Coronary artery (tissue), 2 donors: ENCODE measurements at regions not wholly inside any gene's neighbourhood (a gene's known extent, or its start where the extent isn't known, plus 50 kb on each side); places are given as distances from the start of the nearest gene placed in this dataset.

ENCODE experiments used
- DNase-seq: peaks from one replicate; pipeline ENCODE4 v3.0.0-alpha.2; 2017; ENCODE audit warnings: low spot score
- H3K27ac ChIP-seq, 2 donors: fragments of 200-600 bp; sonication (generic); one replicate each; pipeline ENCODE4 v1.5.1; 2016 to 2019
- H3K4me3 ChIP-seq: fragments of 200-600 bp; sonication (generic); 2 replicates; pipeline ENCODE4 v1.5.1; 2016; ENCODE audit warnings: mild to moderate bottlenecking, moderate library complexity
- TF ChIP-seq, protein P1 (sequence below): fragments of 200-600 bp; sonication (generic); IDR thresholded peaks from one replicate; pipeline ENCODE4 v1.5.1; 2019; ENCODE audit warnings: antibody characterized with exemption

GRCh38 chr5:135237748-135238103 lies 161.3 kb downstream of the MACROH2A1 start:
- TF ChIP-seq, protein P1, sequence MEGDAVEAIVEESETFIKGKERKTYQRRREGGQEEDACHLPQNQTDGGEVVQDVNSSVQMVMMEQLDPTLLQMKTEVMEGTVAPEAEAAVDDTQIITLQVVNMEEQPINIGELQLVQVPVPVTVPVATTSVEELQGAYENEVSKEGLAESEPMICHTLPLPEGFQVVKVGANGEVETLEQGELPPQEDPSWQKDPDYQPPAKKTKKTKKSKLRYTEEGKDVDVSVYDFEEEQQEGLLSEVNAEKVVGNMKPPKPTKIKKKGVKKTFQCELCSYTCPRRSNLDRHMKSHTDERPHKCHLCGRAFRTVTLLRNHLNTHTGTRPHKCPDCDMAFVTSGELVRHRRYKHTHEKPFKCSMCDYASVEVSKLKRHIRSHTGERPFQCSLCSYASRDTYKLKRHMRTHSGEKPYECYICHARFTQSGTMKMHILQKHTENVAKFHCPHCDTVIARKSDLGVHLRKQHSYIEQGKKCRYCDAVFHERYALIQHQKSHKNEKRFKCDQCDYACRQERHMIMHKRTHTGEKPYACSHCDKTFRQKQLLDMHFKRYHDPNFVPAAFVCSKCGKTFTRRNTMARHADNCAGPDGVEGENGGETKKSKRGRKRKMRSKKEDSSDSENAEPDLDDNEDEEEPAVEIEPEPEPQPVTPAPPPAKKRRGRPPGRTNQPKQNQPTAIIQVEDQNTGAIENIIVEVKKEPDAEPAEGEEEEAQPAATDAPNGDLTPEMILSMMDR: no peak
- Histone ChIP-seq H3K4me3 (no peak overlapping the region), H3K27ac (no peak overlapping the region)
- DNase-seq: no peak

DNA sequence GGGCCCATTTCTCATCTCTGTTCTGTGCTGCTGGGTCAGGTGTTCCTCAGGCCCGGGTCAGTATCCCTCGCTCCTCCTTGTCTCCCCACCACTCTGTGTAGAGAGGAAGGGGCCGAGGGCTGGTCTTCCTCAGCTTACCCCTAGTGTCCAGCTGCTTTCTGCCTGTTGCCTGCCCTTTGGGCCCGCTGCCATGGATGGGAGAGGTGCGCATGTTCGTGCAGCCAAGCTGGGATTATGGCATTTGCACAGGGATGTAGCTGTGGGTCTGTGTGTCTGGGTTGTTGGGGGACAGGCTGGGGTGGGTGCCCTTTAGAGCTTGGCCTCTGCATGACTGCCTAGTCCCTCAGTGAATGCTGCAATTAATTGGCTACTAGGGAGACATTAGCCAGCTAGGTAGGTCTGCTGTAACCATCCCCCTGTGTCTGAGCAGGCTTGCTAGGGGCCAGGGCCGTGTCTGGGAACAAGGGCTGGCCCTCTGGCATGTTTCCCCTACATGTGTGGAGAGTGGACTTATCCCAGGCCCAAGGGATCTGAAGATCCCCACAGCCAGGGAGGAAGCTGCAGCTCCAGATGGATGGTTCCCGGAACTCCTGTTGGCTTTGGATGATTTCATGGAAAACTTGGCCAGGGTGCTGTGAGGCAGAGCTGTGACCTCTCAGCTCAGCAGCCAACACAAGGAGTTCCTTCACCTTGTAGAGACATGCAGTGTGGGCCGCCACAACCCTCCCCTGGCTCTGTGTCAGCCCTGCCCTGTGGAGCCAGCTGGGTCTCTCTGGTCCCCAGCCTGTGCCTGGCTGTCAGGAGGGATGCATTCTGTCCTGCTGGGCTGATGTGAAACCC lies 161.9 kb downstream of the MACROH2A1 start:
- peak; percentile 67 for DNase-seq
- Histone ChIP-seq H3K4me3 (no peak overlapping the region), H3K27ac (no peak overlapping the region)
- TF ChIP-seq, protein P1: no peak

DNA sequence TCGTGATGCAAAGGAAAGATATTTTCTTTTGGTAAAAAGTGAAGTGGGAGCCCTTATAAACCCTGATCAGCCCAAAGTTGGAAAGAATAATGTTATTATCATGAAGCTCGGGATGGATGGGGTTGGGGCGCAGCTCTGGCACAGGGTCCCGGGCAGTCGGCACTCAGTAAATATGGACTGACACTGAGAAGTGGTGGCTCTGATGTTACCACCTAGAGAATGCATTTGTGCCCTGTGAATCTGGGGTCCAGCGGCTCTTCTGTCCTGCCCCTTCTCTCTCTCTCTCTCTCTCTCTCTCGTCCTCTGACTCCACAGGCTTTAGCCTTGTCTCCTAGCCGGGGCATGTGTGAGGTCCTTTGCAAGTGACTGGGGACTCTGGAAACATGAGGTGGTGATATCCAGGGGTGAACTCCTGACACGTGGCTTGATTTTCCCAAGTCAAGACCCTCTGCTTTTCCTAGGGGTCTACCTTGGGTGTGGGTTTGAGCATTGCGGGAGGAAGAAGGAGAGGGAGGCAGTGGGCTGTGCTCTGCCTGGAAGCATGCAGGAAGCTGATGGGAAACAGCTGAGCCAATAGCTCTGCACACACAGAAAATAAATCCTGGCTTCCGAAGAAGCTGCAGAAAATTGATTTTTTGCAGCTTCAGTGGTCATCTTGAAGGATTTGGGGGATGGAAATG lies 162.7 kb downstream of the MACROH2A1 start:
- Histone ChIP-seq H3K27ac (no peak overlapping the region), H3K4me3 (no peak overlapping the region)
- peak; percentile 50 for DNase-seq
- TF ChIP-seq, protein P1: no peak

GRCh38 chr5:135235551-135236227 lies 163.3 kb downstream of the MACROH2A1 start:
- H3K27ac ChIP-seq: no peak overlapping the region
- TF ChIP-seq, protein P1: no peak
- H3K4me3 ChIP-seq: no peak overlapping the region
- DNase-seq: peak; percentile 47

- no peak for DNase-seq
- TF ChIP-seq, protein P1: no peak
- Histone ChIP-seq H3K4me3 (no peak overlapping the region), H3K27ac (no peak overlapping the region)
Observed at GRCh38 chr5:135234666-135235401, 164.2 kb downstream of the MACROH2A1 start.

DNA sequence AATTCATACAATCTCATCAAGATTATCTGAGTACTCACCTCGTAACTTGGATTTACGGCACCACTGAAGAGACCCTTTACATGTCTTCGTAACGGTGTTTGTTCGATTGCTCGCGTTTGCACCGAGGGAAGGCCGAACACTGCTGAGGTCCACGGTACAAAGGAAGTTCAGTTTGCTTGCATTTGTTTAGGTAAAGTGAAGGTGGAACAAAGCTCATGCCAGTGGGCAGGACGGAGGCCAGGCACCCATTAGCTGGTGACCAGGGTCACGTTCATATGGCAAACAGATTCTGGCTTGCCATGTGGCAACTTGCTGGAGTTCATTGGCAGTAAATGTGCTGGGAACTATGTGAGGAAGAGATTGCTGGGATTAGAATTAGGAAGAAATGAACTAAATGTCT lies 164.8 kb downstream of the MACROH2A1 start:
- no peak overlapping the region for H3K27ac ChIP-seq
- peak; percentile 24 for DNase-seq
- TF ChIP-seq, protein P1: no peak
- H3K4me3 ChIP-seq: no peak overlapping the region
